ENCODE measurements at regions not wholly inside any gene's neighbourhood (a gene's known extent, or its start where the extent isn't known, plus 50 kb on each side); places are given as distances from the start of the nearest gene placed in this dataset.

DNA sequence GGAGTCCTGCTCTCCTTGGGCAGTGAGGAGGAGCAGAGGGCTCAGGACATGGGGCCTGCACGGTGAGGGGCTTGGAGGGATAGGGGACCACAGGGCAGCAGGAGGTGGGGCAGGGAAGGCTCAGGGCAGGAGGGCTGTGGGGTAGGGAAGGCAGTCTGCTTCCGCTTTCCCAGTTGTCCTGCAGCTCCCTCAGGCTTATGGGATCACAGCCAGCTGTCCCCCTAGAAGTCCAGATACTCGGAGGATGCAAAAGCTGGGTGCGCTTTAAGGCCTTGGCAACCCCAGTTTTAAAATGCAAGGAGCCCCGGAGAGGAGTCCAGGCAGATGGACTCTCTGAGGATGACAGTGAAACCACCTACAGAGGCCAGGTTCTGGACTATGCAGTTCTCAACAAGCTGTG lies 299.1 kb upstream of the FOXF1 start:
- POLR2A ChIA-PET, result no interaction called here
- no peaks in the 10 kb centered on the region for H3K9me1 ChIP-seq (replicated peaks; ENCODE audit: control insufficient read depth, extremely low read depth, insufficient read depth, low read length)
- H3K36me3 ChIP-seq (ENCODE audit: control insufficient read depth in 2 of 2, extremely low read depth in 1 of 2, insufficient read depth in 2 of 2, low read length in 2 of 2), result no peaks in the 10 kb centered on the region
- no peaks in the 10 kb centered on the region for H3K4me1 ChIP-seq (ENCODE audit: control insufficient read depth, extremely low read depth, insufficient read depth, low read length)
- no peak overlapping the region for H2AFZ ChIP-seq (ENCODE audit: low read depth, low read length)
- no peak overlapping the region for H3K27ac ChIP-seq (ENCODE audit: insufficient read depth, low read depth, low read length)
- H3K4me3 ChIP-seq (replicated peaks in 1 of 3; ENCODE audit: insufficient read depth in 1 of 3, low read depth in 1 of 3, low read length in 3 of 3), result no peak overlapping the region
- FAIRE-seq (no peak), DNase-seq (ENCODE audit: low read depth, low spot score) (no peak)
- dilution Hi-C loops (cut with MboI; ENCODE audit: extremely low pct_ligation_motif_present, low sequenced_read_pairs), result no loop called here
- intact Hi-C loops (cut with micrococcal nuclease), result no loop called here
- TF ChIP-seq, protein P1, sequence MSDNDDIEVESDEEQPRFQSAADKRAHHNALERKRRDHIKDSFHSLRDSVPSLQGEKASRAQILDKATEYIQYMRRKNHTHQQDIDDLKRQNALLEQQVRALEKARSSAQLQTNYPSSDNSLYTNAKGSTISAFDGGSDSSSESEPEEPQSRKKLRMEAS (IDR thresholded peaks at IDR 0.05; ENCODE audit: insufficient read depth, insufficient read length), result no peak
- TF ChIP-seq POLR2A (IDR thresholded peaks at IDR 0.05; ENCODE audit: low read depth, low read length), result no peak
- TF ChIP-seq GATA2 (IDR thresholded peaks at IDR 0.05; ENCODE audit: insufficient read depth, insufficient read length, low read depth, low read length), result no peak
- TF ChIP-seq EZH2 (IDR thresholded peaks at IDR 0.05; ENCODE audit: borderline replicate concordance, low read depth, low read length, severe bottlenecking), result no peak
- TF ChIP-seq JUN (IDR thresholded peaks at IDR 0.05; ENCODE audit: borderline replicate concordance, insufficient read depth, insufficient read length, low read depth), result no peak
- no peak for TF ChIP-seq POLR2AphosphoS5 (IDR thresholded peaks at IDR 0.05; ENCODE audit: insufficient read depth, low read depth, low read length)
- no peak for TF ChIP-seq MYC (IDR thresholded peaks at IDR 0.05; ENCODE audit: low read depth, low read length)
- TF ChIP-seq, protein P2, sequence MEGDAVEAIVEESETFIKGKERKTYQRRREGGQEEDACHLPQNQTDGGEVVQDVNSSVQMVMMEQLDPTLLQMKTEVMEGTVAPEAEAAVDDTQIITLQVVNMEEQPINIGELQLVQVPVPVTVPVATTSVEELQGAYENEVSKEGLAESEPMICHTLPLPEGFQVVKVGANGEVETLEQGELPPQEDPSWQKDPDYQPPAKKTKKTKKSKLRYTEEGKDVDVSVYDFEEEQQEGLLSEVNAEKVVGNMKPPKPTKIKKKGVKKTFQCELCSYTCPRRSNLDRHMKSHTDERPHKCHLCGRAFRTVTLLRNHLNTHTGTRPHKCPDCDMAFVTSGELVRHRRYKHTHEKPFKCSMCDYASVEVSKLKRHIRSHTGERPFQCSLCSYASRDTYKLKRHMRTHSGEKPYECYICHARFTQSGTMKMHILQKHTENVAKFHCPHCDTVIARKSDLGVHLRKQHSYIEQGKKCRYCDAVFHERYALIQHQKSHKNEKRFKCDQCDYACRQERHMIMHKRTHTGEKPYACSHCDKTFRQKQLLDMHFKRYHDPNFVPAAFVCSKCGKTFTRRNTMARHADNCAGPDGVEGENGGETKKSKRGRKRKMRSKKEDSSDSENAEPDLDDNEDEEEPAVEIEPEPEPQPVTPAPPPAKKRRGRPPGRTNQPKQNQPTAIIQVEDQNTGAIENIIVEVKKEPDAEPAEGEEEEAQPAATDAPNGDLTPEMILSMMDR (IDR thresholded peaks at IDR 0.05; ENCODE audit: extremely low read depth in 1 of 2, insufficient read depth in 1 of 2, low read depth in 1 of 2, low read length in 2 of 2), result no peak
- TF ChIP-seq FOS (IDR thresholded peaks at IDR 0.05; ENCODE audit: borderline replicate concordance, insufficient read depth, low read length), result no peak
- no peaks in the 10 kb centered on the region for H3K79me2 ChIP-seq (ENCODE audit: control insufficient read depth, insufficient read depth, low read length)
- H3K27me3 ChIP-seq (ENCODE audit: control insufficient read depth in 2 of 2, insufficient read depth in 2 of 2, low read length in 2 of 2), result no peaks in the 10 kb centered on the region
- H3K9me3 ChIP-seq (replicated peaks; ENCODE audit: control insufficient read depth, insufficient read depth, low read length), result no peaks in the 10 kb centered on the region
- no peak overlapping the region for H3K9ac ChIP-seq (replicated peaks; ENCODE audit: extremely low read depth, insufficient read depth, low read length)
- H3K4me2 ChIP-seq (ENCODE audit: insufficient read depth, low read length), result no peak overlapping the region
- no TSS peak for BruUV-seq (replicated peaks)
- CTCF ChIA-PET, result no interaction called here
- H4K20me1 ChIP-seq (replicated peaks; ENCODE audit: control insufficient read depth, extremely low read depth, insufficient read depth, low read length), result no peaks in the 10 kb centered on the region

Measured in endothelial cell of umbilical vein (primary cell).